SK-N-SH treated with all-trans-retinoic acid at 6 μM for 48 hours (cell line): ENCODE measurements at regions not wholly inside any gene's neighbourhood (a gene's known extent, or its start where the extent isn't known, plus 50 kb on each side); places are given as distances from the start of the nearest gene placed in this dataset.

ENCODE experiments used
- BACH2 ChIP-seq: fragments of 250-450 bp; sonication (Bioruptor Pico); IDR thresholded peaks from 2 replicates; pipeline ENCODE4 v1.9.0; 2021; ENCODE audit warnings: mild to moderate bottlenecking, borderline replicate concordance
- ESRRG ChIP-seq: fragments of 250-450 bp; sonication (Bioruptor Pico); IDR thresholded peaks from 2 replicates; pipeline ENCODE4 v1.6.1; 2021; ENCODE audit warnings: mild to moderate bottlenecking
- OSR1 ChIP-seq: fragments of 250-450 bp; sonication (Bioruptor Pico); IDR thresholded peaks from 2 replicates; pipeline ENCODE4 v1.8.0; 2022; ENCODE audit warnings: moderate library complexity, mild to moderate bottlenecking, inconsistent platforms
- PATZ1 ChIP-seq: fragments of 250-450 bp; sonication (Bioruptor Pico); IDR thresholded peaks from 2 replicates; pipeline ENCODE4 v1.8.0; 2020; ENCODE audit warnings: mild to moderate bottlenecking, moderate library complexity, borderline replicate concordance
- POU6F1 ChIP-seq: fragments of 250-450 bp; sonication (Bioruptor Pico); IDR thresholded peaks from 2 replicates; pipeline ENCODE4 v1.8.0; 2021; ENCODE audit warnings: low read depth, mild to moderate bottlenecking, moderate library complexity, borderline replicate concordance
- PPARA ChIP-seq: fragments of 250-450 bp; sonication (Bioruptor Pico); IDR thresholded peaks from 2 replicates; pipeline ENCODE4 v1.5.0; 2020; ENCODE audit warnings: mild to moderate bottlenecking, borderline replicate concordance
- RARB ChIP-seq: fragments of 250-450 bp; sonication (Bioruptor Pico); IDR thresholded peaks from 2 replicates; pipeline ENCODE4 v1.8.0; 2021; ENCODE audit warnings: mild to moderate bottlenecking, moderate library complexity
- TOX ChIP-seq: fragments of 250-450 bp; sonication (Bioruptor Pico); IDR thresholded peaks from 2 replicates; pipeline ENCODE4 v1.8.0; 2021; ENCODE audit warnings: mild to moderate bottlenecking, moderate library complexity, borderline replicate concordance
- TSHZ2 ChIP-seq: fragments of 250-450 bp; sonication (Bioruptor Pico); IDR thresholded peaks from 2 replicates; pipeline ENCODE4 v1.5.0; 2020; ENCODE audit warnings: mild to moderate bottlenecking, moderate library complexity
- ZC3H10 ChIP-seq: fragments of 250-450 bp; sonication (Bioruptor Pico); IDR thresholded peaks from 2 replicates; pipeline ENCODE4 v1.5.1; 2021; ENCODE audit warnings: mild to moderate bottlenecking, moderate library complexity
- ZFP3 ChIP-seq: fragments of 250-450 bp; sonication (Bioruptor Pico); IDR thresholded peaks from 2 replicates; pipeline ENCODE4 v1.5.0; 2020; ENCODE audit warnings: mild to moderate bottlenecking, moderate library complexity
- ZFP30 ChIP-seq: fragments of 450-650 bp; formaldehyde crosslinking; IDR thresholded peaks from 2 replicates; pipeline ENCODE4 v1.5.0; 2022; ENCODE audit warnings: mild to moderate bottlenecking, moderate library complexity
- ZNF8 ChIP-seq: fragments of 450-650 bp; formaldehyde crosslinking; IDR thresholded peaks from 2 replicates; pipeline ENCODE4 v1.5.0; 2020; ENCODE audit warnings: mild to moderate bottlenecking, moderate library complexity
- TF ChIP-seq, protein P1 (sequence below): fragments of 250-450 bp; sonication (Bioruptor Pico); IDR thresholded peaks from 2 replicates; pipeline ENCODE4 v1.5.1; 2021; ENCODE audit warnings: mild to moderate bottlenecking, moderate library complexity

- TF ChIP-seq ZFP3 (CRISPR knock-in tag): no peak
- TF ChIP-seq OSR1 (CRISPR knock-in tag): no peak
- TF ChIP-seq BACH2 (CRISPR knock-in tag): no peak
- no peak for TF ChIP-seq ZFP30 (CRISPR knock-in tag)
- no peak for TF ChIP-seq POU6F1 (CRISPR knock-in tag)
- TF ChIP-seq TOX (CRISPR knock-in tag): no peak
- no peak for TF ChIP-seq PATZ1
- TF ChIP-seq, protein P1, sequence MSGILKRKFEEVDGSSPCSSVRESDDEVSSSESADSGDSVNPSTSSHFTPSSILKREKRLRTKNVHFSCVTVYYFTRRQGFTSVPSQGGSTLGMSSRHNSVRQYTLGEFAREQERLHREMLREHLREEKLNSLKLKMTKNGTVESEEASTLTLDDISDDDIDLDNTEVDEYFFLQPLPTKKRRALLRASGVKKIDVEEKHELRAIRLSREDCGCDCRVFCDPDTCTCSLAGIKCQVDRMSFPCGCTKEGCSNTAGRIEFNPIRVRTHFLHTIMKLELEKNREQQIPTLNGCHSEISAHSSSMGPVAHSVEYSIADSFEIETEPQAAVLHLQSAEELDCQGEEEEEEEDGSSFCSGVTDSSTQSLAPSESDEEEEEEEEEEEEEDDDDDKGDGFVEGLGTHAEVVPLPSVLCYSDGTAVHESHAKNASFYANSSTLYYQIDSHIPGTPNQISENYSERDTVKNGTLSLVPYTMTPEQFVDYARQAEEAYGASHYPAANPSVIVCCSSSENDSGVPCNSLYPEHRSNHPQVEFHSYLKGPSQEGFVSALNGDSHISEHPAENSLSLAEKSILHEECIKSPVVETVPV: no peak
- no peak for TF ChIP-seq ESRRG (CRISPR knock-in tag)
- TF ChIP-seq RARB: no peak
- no peak for TF ChIP-seq PPARA (CRISPR knock-in tag)
- no peak for TF ChIP-seq ZNF8
- no peak for TF ChIP-seq ZC3H10 (CRISPR knock-in tag)
- no peak for TF ChIP-seq TSHZ2
Observed at GRCh38 chr12:86333955-86334522, 77.8 kb upstream of the MGAT4C start.
